HEK293 (cell line): ENCODE measurements at regions not wholly inside any gene's neighbourhood (a gene's known extent, or its start where the extent isn't known, plus 50 kb on each side); places are given as distances from the start of the nearest gene placed in this dataset.

Source experiments
- CTCF ChIP-seq: fragments of 450-650 bp; formaldehyde crosslinking; IDR thresholded peaks from 2 replicates; pipeline ENCODE4 v1.5.1; 2016; ENCODE audit warnings: missing biosample characterization, missing genetic modification characterization
- FEZF1 ChIP-seq: fragments of 450-650 bp; formaldehyde crosslinking; IDR thresholded peaks from 2 replicates; pipeline ENCODE4 v1.5.1; 2016; ENCODE audit warnings: missing biosample characterization, missing genetic modification characterization
- MZF1 ChIP-seq: fragments of 450-650 bp; formaldehyde crosslinking; IDR thresholded peaks from 2 replicates; pipeline ENCODE4 v1.5.1; 2017; ENCODE audit warnings: missing biosample characterization, missing genetic modification characterization, borderline replicate concordance
- ZBTB48 ChIP-seq: fragments of 450-650 bp; formaldehyde crosslinking; IDR thresholded peaks from 2 replicates; pipeline ENCODE4 v1.5.1; 2016; ENCODE audit warnings: missing biosample characterization, missing genetic modification characterization
- ZIC2 ChIP-seq: fragments of 450-650 bp; formaldehyde crosslinking; IDR thresholded peaks from 2 replicates; pipeline ENCODE4 v1.5.1; 2016; ENCODE audit warnings: missing biosample characterization, missing genetic modification characterization
- ZNF175 ChIP-seq: fragments of 450-650 bp; formaldehyde crosslinking; IDR thresholded peaks from 2 replicates; pipeline ENCODE4 v1.5.1; 2016; ENCODE audit warnings: missing biosample characterization, missing genetic modification characterization
- ZNF549 ChIP-seq: fragments of 450-650 bp; IDR thresholded peaks from 2 replicates; pipeline ENCODE4 v1.5.1; 2018; ENCODE audit warnings: missing biosample characterization, missing genetic modification characterization, mild to moderate bottlenecking, inconsistent platforms, moderate library complexity

DNA sequence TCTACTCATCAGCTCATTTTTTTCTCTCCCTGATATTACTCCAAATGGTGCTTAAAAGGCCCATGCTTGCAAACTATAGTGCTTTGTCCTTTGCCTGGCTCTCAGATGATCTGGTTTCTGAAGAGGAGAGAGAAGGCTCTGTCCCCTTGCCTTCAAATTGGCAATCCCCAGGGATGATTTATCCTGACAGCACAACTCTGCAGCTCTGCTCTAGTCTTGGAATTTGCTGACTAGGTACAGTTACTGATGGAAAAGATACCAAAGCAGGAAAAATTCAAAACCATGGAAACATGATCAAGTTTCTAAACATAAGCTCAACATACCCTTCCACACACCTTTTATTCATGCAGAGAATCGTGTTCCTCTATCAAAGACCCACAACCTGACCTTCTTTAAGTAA, 106.7 kb upstream of the CADPS start:
- TF ChIP-seq ZNF549 (tag by site-specific recombination): no peak
- no peak for TF ChIP-seq MZF1 (tag by site-specific recombination)
- no peak for TF ChIP-seq CTCF (tag by site-specific recombination)
- no peak for TF ChIP-seq ZNF175 (tag by site-specific recombination)
- no peak for TF ChIP-seq ZIC2
- no peak for TF ChIP-seq FEZF1
- no peak for TF ChIP-seq ZBTB48
